Keratinocyte (primary cell): ENCODE measurements at regions not wholly inside any gene's neighbourhood (a gene's known extent, or its start where the extent isn't known, plus 50 kb on each side); places are given as distances from the start of the nearest gene placed in this dataset.

Experiments
- DNase-seq: peaks from one replicate; pipeline ENCODE4 v3.0.0-alpha.2; 2011; ENCODE audit warnings: low read depth, missing footprints, low spot score
- FAIRE-seq: peaks from 2 replicates; lab custom pipeline; 2011; peaks lifted over from hg19 to GRCh38; lab: Jason Lieb, UNC
- H2AFZ ChIP-seq: 2 replicates; pipeline ENCODE4 v1.6.0; 2012; ENCODE audit warnings: low read length, control low read depth, inconsistent platforms; ENCODE audit not compliant: control insufficient read depth
- H3K27ac ChIP-seq: 2 replicates; pipeline ENCODE4 v1.5.1; 2011; ENCODE audit warnings: low read length; ENCODE audit not compliant: control insufficient read depth, insufficient read depth
- H3K27me3 ChIP-seq: 3 replicates; pipeline ENCODE4 v1.6.0; 2011; ENCODE audit warnings: low read length; ENCODE audit not compliant: control insufficient read depth, insufficient read depth; ENCODE audit errors: extremely low read depth
- H3K36me3 ChIP-seq, 2 experiments: 2 replicates in 1 of 2; 3 replicates in 1 of 2; pipeline ENCODE4 v1.5.1; 2011; ENCODE audit warnings: low read length in 2 of 2, mild to moderate bottlenecking in 1 of 2; ENCODE audit not compliant: control insufficient read depth in 2 of 2, insufficient read depth in 2 of 2; ENCODE audit errors: extremely low read depth in 1 of 2
- H3K4me1 ChIP-seq: 3 replicates; pipeline ENCODE4 v1.5.1; 2011; ENCODE audit warnings: low read length; ENCODE audit not compliant: control insufficient read depth, insufficient read depth; ENCODE audit errors: extremely low read depth
- H3K4me2 ChIP-seq: 3 replicates; pipeline ENCODE4 v1.6.0; 2011; ENCODE audit warnings: low read depth, low read length; ENCODE audit not compliant: control insufficient read depth, insufficient read depth; ENCODE audit errors: extremely low read depth
- H3K4me3 ChIP-seq, 3 experiments: fragments of 200-600 bp in 1 of 3; sonication (generic) in 1 of 3; 2 replicates in 2 of 3; 3 replicates in 1 of 3; pipeline ENCODE4 v1.5.1; 2011 to 2016; ENCODE audit warnings: low read length in 3 of 3, mild to moderate bottlenecking in 3 of 3, control low read depth in 2 of 3, inconsistent platforms in 1 of 3, low read depth in 1 of 3, mixed read lengths in 1 of 3, mixed run types in 1 of 3, moderate library complexity in 1 of 3; ENCODE audit not compliant: control insufficient read depth in 2 of 3, insufficient read depth in 2 of 3; ENCODE audit errors: extremely low read depth in 1 of 3
- H3K79me2 ChIP-seq: 2 replicates; pipeline ENCODE4 v1.6.0; 2012; ENCODE audit warnings: low read length; ENCODE audit not compliant: control insufficient read depth, insufficient read depth
- H3K9ac ChIP-seq: 3 replicates; pipeline ENCODE4 v1.6.0; 2011; ENCODE audit warnings: low read length; ENCODE audit not compliant: control insufficient read depth, insufficient read depth; ENCODE audit errors: extremely low read depth
- H3K9me1 ChIP-seq: 3 replicates; pipeline ENCODE4 v1.6.0; 2011; ENCODE audit warnings: low read length; ENCODE audit not compliant: control insufficient read depth, insufficient read depth; ENCODE audit errors: extremely low read depth
- H3K9me3 ChIP-seq: 2 replicates; pipeline ENCODE4 v1.5.1; 2012; ENCODE audit warnings: low read depth, low read length; ENCODE audit not compliant: control insufficient read depth
- H4K20me1 ChIP-seq: 3 replicates; pipeline ENCODE4 v1.6.0; 2011; ENCODE audit warnings: low read length; ENCODE audit not compliant: control insufficient read depth, insufficient read depth; ENCODE audit errors: extremely low read depth
- EZH2 ChIP-seq: IDR thresholded peaks from one replicate; pipeline ENCODE4 v1.6.1; 2012; ENCODE audit warnings: inconsistent platforms, mild to moderate bottlenecking, low read length, moderate library complexity
- dilution Hi-C: fragments of 300-500 bp; cut with MboI; formaldehyde crosslinking; loops from one replicate; pipeline ENCODE4 v1.7.0; 2020; ENCODE audit warnings: low sequenced_read_pairs; ENCODE audit not compliant: extremely low pct_ligation_motif_present
- TF ChIP-seq, protein P1 (sequence below), 3 experiments: IDR thresholded peaks in 1 of 3; conservative IDR thresholded peaks in 1 of 3; optimal IDR thresholded peaks in 1 of 3; 2 replicates in 2 of 3; 3 replicates in 1 of 3; pipeline versions ENCODE3 to v1.5.1; 2011; ENCODE audit warnings: low read length in 3 of 3, mild to moderate bottlenecking in 3 of 3, moderate library complexity in 2 of 3, control low read depth in 1 of 3, inconsistent platforms in 1 of 3; ENCODE audit not compliant: insufficient read depth in 2 of 3; ENCODE audit errors: extremely low read depth in 1 of 3

DNA sequence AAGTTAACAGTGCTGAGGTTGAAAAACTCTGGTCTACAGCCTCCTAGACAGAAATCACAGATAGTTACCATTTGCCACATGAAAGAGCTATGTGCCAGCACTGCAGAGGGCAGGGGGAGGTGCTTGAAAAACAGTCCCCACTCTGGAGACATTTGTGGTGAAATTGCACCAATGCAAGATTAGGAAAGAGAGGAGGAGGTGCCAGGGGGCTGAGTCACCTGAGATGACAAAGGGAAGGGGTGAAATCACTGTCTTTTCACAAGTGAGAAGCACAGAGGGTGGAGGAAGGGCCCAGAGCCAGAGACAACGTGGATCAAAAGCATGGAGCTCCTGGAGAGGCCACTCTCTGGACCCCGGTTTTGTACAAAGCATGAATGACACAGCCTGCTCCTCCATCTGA lies 196.3 kb downstream of the BUD13 start:
- DNase-seq: no peak
- Histone ChIP-seq H3K9ac (no peak overlapping the region), H3K9me1 (no peaks in the 10 kb centered on the region), H3K4me1 (no peaks in the 10 kb centered on the region), H3K4me3 (no peak overlapping the region), H2AFZ (no peak overlapping the region), H3K36me3 (no peaks in the 10 kb centered on the region), H3K27ac (no peak overlapping the region), H3K9me3 (no peaks in the 10 kb centered on the region), H3K27me3 (peaks cover 43% of the 10 kb centered on the region), H3K4me2 (no peak overlapping the region), H3K79me2 (no peaks in the 10 kb centered on the region), H4K20me1 (no peaks in the 10 kb centered on the region)
- dilution Hi-C loops: no loop called here
- FAIRE-seq: no peak
- TF ChIP-seq, protein P1, sequence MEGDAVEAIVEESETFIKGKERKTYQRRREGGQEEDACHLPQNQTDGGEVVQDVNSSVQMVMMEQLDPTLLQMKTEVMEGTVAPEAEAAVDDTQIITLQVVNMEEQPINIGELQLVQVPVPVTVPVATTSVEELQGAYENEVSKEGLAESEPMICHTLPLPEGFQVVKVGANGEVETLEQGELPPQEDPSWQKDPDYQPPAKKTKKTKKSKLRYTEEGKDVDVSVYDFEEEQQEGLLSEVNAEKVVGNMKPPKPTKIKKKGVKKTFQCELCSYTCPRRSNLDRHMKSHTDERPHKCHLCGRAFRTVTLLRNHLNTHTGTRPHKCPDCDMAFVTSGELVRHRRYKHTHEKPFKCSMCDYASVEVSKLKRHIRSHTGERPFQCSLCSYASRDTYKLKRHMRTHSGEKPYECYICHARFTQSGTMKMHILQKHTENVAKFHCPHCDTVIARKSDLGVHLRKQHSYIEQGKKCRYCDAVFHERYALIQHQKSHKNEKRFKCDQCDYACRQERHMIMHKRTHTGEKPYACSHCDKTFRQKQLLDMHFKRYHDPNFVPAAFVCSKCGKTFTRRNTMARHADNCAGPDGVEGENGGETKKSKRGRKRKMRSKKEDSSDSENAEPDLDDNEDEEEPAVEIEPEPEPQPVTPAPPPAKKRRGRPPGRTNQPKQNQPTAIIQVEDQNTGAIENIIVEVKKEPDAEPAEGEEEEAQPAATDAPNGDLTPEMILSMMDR (optimal IDR thresholded peaks at IDR 0.05 in 1 of 3, IDR thresholded peaks at IDR 0.05 in 1 of 3, conservative IDR thresholded peaks at IDR 0.05 in 1 of 3; ENCODE audit: extremely low read depth in 1 of 3, insufficient read depth in 2 of 3, low read length in 3 of 3): no peak
- TF ChIP-seq EZH2: no peak

DNA sequence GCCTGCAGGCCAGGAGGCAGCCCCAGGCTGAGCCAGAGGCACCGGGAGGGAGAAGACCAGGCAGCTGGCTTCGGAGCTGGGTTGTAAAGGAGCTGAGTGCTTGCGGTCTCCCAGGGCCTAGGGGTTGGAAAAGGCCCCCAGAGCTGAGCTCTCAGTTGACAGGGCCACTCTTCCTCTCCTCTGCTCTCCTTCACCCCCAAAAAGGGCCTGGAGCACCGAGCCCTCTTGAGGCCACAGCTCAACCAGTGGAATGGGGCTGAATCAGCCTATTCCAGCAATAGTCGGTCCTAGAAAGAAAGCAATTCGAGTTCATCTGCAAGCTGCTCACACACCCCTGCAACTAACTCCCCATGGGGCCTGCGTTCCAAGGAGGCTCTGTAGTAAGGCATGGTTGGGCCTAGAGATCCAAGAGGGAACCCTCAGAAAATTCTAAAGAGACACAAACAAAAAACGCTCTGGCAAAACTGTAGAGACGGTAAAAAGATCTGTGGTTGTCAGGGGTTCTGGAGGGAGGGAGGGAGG lies 205.0 kb downstream of the BUD13 start:
- Histone ChIP-seq H3K4me1 (no peaks in the 10 kb centered on the region), H3K36me3 (no peaks in the 10 kb centered on the region), H3K4me2 (no peak overlapping the region), H3K9ac (no peak overlapping the region), H3K27me3 (no peaks in the 10 kb centered on the region), H2AFZ (no peak overlapping the region), H4K20me1 (no peaks in the 10 kb centered on the region), H3K79me2 (no peaks in the 10 kb centered on the region), H3K4me3 (no peak overlapping the region), H3K9me3 (no peaks in the 10 kb centered on the region), H3K9me1 (no peaks in the 10 kb centered on the region), H3K27ac (no peak overlapping the region)
- no peak for TF ChIP-seq EZH2
- TF ChIP-seq, protein P1 (optimal IDR thresholded peaks at IDR 0.05 in 1 of 3, IDR thresholded peaks at IDR 0.05 in 1 of 3, conservative IDR thresholded peaks at IDR 0.05 in 1 of 3; ENCODE audit: extremely low read depth in 1 of 3, insufficient read depth in 2 of 3, low read length in 3 of 3): no peak
- FAIRE-seq (no peak), DNase-seq (no peak)
- dilution Hi-C loops: no loop called here
